ENCODE measurements at regions not wholly inside any gene's neighbourhood (a gene's known extent, or its start where the extent isn't known, plus 50 kb on each side); places are given as distances from the start of the nearest gene placed in this dataset.

- TF ChIP-seq CTCF (IDR thresholded peaks at IDR 0.05; ENCODE audit: low read depth, low read length, poor library complexity, severe bottlenecking), result no peak
- TF ChIP-seq EZH2phosphoT487 (IDR thresholded peaks at IDR 0.05; ENCODE audit: borderline replicate concordance, low read length), result no peak
These were observed 174.8 kb downstream of the ERCC6L2 start for GRCh38 chr9:96050048-96050860.

Measured in DOHH2 (cell line).